Thymus (tissue), 11 donors: ENCODE measurements at regions not wholly inside any gene's neighbourhood (a gene's known extent, or its start where the extent isn't known, plus 50 kb on each side); places are given as distances from the start of the nearest gene placed in this dataset.

Experiments
- DNase-seq, 9 donors: peaks; one replicate each; pipeline ENCODE4 v3.0.0-alpha.2; 2013; ENCODE audit warnings: low spot score in 9 of 9, low read depth in 6 of 9, missing footprints in 1 of 9
- H3K27ac ChIP-seq, 2 donors: one replicate each; pipeline ENCODE4 v1.5.1; 2013; ENCODE audit warnings: control low read depth in 1 of 2, low read depth in 1 of 2, low read length in 1 of 2, mild to moderate bottlenecking in 1 of 2, moderate library complexity in 1 of 2
- H3K27me3 ChIP-seq, 2 donors: one replicate each; pipeline ENCODE4 v1.5.1; 2013; ENCODE audit warnings: low read length in 1 of 2; ENCODE audit not compliant: control insufficient read depth in 2 of 2, insufficient read depth in 1 of 2
- H3K36me3 ChIP-seq, 2 donors: one replicate each; pipeline ENCODE4 v1.5.1; 2013; ENCODE audit warnings: low read length in 1 of 2, mild to moderate bottlenecking in 1 of 2, moderate library complexity in 1 of 2; ENCODE audit not compliant: control insufficient read depth in 2 of 2, insufficient read depth in 2 of 2
- H3K4me1 ChIP-seq, 2 donors: one replicate each; pipeline ENCODE4 v1.5.1; 2013; ENCODE audit warnings: low read length in 2 of 2; ENCODE audit not compliant: control insufficient read depth in 2 of 2, insufficient read depth in 2 of 2
- H3K4me3 ChIP-seq, 2 donors: one replicate each; pipeline ENCODE4 v1.5.1; 2013; ENCODE audit warnings: low read length in 2 of 2, control low read depth in 1 of 2, mild to moderate bottlenecking in 1 of 2
- H3K9me3 ChIP-seq, 2 donors: one replicate each; pipeline ENCODE4 v1.5.1; 2013; ENCODE audit warnings: low read length in 1 of 2, mild to moderate bottlenecking in 1 of 2; ENCODE audit not compliant: control insufficient read depth in 2 of 2, insufficient read depth in 1 of 2
- WGBS: extraction: QIAGEN DNeasy Blood & Tissue Kit; methylation state at CpG from one replicate; pipeline ENCODE4 v1.1.7; 2013; 5-methylcytosine and 5-hydroxymethylcytosine counted together
- donor health status: healthy.

DNA sequence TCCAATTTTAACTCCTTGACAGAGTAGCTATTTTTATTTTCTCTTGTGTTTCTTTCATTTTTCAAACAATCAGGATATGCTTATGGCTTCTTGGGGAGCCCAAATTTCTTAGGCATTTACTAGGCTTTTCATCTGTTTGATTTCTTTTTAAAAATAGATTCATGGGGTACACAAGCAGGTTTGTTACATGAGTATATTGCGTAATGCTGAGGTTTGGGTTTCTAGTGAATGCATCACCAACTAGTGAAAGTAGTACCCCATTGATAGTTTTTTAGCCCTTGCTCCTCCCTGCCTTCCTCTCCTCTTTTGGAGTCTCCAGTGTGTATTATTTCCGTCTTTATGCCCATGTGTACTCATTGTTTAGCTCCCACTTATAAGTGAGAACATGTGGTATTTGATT lies 190.7 kb downstream of the CENPF start:
- 74% methylated on average over 2 of the region's 2 CpGs for WGBS
- H3K4me1 ChIP-seq: no peaks in the 10 kb centered on the region
- DNase-seq: no peak
- H3K27ac ChIP-seq: no peak overlapping the region
- no peak overlapping the region for H3K4me3 ChIP-seq
- no peaks in the 10 kb centered on the region for H3K36me3 ChIP-seq
- H3K27me3 ChIP-seq: no peaks in the 10 kb centered on the region
- H3K9me3 ChIP-seq: no peaks in the 10 kb centered on the region

DNA sequence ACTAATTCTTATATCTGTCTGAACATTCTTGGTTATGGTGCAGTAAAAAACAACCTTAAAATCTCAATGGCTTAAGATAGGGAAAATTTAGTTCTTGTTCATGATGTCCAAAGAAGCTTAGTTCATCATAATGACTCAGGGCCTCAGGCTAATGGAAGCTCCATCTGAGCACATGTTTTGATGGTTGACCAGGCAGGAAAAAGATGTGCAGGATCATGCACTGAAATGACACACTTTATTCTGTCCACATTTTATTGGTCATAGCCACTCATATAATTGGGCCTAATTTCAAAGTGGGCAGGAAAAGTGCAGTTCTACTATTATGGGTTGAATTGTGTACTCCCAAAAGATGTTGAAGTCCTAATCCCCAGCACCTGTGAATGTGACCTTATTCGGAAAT lies 198.2 kb downstream of the CENPF start:
- DNase-seq: no peak
- H3K27me3 ChIP-seq: no peaks in the 10 kb centered on the region
- no peak overlapping the region for H3K4me3 ChIP-seq
- no peaks in the 10 kb centered on the region for H3K9me3 ChIP-seq
- no peaks in the 10 kb centered on the region for H3K4me1 ChIP-seq
- WGBS: 96% methylated on average over 1 of the region's 1 CpG
- no peaks in the 10 kb centered on the region for H3K36me3 ChIP-seq
- H3K27ac ChIP-seq: no peak overlapping the region

GRCh38 chr1:214808845-214809460 lies 206.0 kb downstream of the CENPF start:
- H3K9me3 ChIP-seq: no peaks in the 10 kb centered on the region
- no peaks in the 10 kb centered on the region for H3K36me3 ChIP-seq
- no peak for DNase-seq
- WGBS: 59% methylated on average over 3 of the region's 3 CpGs
- H3K27ac ChIP-seq: no peak overlapping the region
- H3K27me3 ChIP-seq: no peaks in the 10 kb centered on the region
- H3K4me1 ChIP-seq: no peaks in the 10 kb centered on the region
- no peak overlapping the region for H3K4me3 ChIP-seq

GRCh38 chr1:214816603-214817002 lies 213.6 kb downstream of the CENPF start:
- H3K4me1 ChIP-seq: no peaks in the 10 kb centered on the region
- H3K27ac ChIP-seq: no peak overlapping the region
- 68% methylated on average over 2 of the region's 2 CpGs for WGBS
- H3K9me3 ChIP-seq: no peaks in the 10 kb centered on the region
- H3K4me3 ChIP-seq: no peak overlapping the region
- no peaks in the 10 kb centered on the region for H3K27me3 ChIP-seq
- no peaks in the 10 kb centered on the region for H3K36me3 ChIP-seq
- no peak for DNase-seq

DNA sequence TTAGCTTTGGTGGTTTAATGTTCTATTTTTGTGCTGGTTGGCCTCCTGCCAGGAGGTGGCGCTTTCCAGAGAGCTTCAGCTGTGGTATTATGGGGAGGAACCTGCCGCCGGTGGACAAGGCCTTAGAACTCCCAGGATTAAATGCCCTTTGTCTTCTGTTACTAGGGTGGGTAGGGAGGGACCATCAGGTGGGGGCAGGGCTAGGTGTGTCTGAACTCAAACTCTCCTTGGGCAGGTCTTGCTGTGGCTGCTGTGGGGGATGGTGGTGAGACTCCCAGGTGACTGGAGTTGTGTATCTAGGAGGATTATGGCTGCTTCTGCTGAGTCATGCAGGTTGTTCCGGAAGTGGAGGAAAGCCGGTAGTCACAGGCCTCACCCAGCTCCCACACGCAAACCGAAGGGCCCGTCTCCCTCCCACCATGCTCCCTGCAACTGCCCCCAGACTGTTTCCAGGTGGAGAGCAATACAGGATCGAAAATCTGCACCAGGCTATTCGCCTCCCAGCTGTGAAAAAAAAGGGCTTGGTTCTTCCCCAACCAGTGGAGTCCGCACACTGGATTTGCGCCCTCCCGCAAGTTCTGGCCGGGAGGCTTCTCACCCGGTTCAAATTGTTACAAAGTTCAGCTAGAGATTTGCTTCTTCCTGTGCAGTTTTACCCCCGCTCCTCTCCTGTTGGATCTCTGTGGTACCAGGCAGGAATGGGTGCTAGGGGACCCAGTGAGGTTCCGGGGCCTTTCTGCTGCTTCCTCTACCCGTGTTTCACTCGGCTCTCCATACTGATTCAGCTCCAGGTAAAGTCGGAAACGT lies 220.5 kb downstream of the CENPF start:
- Histone ChIP-seq H3K36me3 (no peaks in the 10 kb centered on the region), H3K27ac (no peak overlapping the region), H3K4me3 (no peak overlapping the region), H3K27me3 (no peaks in the 10 kb centered on the region), H3K4me1 (no peaks in the 10 kb centered on the region), H3K9me3 (no peaks in the 10 kb centered on the region)
- no peak for DNase-seq
- 90% methylated on average over 21 of the region's 21 CpGs for WGBS

DNA sequence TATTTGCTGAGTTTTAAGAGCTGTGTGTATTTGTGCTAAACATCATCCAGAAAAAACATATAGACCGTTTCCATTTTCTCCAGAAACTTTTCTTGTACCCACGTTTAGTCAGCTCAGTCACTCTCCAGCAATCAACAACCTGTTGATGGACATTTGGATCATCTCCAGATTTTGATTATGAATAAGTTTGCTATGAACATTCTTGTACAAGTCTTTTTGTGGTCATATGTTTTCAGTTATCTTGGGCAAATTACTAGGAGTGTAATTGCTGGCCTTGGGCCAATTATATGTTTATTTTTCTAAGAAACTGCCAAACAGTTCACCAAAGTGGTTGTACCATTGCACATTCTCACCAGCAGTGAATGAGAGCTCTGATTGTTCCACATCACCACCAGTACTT lies 221.8 kb downstream of the CENPF start:
- DNase-seq: no peak
- 79% methylated on average over 2 of the region's 2 CpGs for WGBS
- H3K27me3 ChIP-seq: no peaks in the 10 kb centered on the region
- no peaks in the 10 kb centered on the region for H3K4me1 ChIP-seq
- H3K4me3 ChIP-seq: no peak overlapping the region
- no peaks in the 10 kb centered on the region for H3K9me3 ChIP-seq
- no peak overlapping the region for H3K27ac ChIP-seq
- H3K36me3 ChIP-seq: no peaks in the 10 kb centered on the region

- WGBS: 91% methylated on average over 4 of the region's 4 CpGs
- Histone ChIP-seq H3K36me3 (no peaks in the 10 kb centered on the region), H3K27me3 (no peaks in the 10 kb centered on the region)
Observed at GRCh38 chr1:214826619-214827018, 223.6 kb downstream of the CENPF start.

DNA sequence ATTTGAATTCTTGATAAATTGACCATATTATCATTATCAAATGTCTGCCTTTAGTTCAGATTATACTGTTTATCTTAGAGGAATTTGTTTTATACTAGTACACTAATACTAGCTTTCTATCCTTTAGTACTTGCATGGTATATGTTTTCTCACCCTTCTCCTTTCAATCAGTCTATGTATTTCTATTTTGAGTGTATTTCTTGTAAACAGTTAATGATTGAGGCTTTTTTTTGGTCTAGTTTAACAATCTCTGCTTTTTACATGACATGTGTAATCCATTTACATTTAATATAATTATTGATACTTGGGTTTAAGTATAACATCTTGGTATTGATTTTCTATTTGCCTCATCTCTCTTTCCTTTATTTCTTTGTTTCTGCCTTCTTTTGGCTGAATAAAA lies 224.9 kb downstream of the CENPF start:
- H3K27ac ChIP-seq: no peak overlapping the region
- H3K9me3 ChIP-seq: no peaks in the 10 kb centered on the region
- no peaks in the 10 kb centered on the region for H3K27me3 ChIP-seq
- no peak overlapping the region for H3K4me3 ChIP-seq
- no peaks in the 10 kb centered on the region for H3K4me1 ChIP-seq
- H3K36me3 ChIP-seq: no peaks in the 10 kb centered on the region
- DNase-seq: no peak

More at GRCh38 chr1:214826619-214827018, 223.6 kb downstream of the CENPF start:
- no peaks in the 10 kb centered on the region for H3K4me1 ChIP-seq
- no peak overlapping the region for H3K27ac ChIP-seq
- H3K9me3 ChIP-seq: no peaks in the 10 kb centered on the region
- no peak overlapping the region for H3K4me3 ChIP-seq
- no peak for DNase-seq

DNA sequence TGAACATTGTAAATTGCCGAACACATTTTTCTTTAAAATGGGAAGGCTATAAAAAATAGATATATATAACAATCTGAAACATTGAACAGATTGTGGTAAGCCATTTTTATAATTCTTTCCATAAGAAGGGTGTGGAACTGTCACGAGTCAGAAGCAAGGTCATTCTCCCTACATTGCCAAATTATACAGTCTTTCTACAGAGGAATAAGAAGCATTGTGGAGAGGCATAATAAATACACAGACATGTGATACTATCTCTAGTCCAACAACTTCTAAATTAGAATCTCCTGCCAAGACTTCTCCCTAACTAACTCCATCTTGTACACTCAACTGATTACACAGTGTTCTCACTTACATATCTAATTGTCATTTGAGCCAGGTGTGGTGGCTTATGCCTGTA lies 227.9 kb downstream of the CENPF start:
- DNase-seq: no peak
- no peak overlapping the region for H3K4me3 ChIP-seq
- no peaks in the 10 kb centered on the region for H3K27me3 ChIP-seq
- no peaks in the 10 kb centered on the region for H3K9me3 ChIP-seq
- H3K27ac ChIP-seq: no peak overlapping the region
- no peaks in the 10 kb centered on the region for H3K36me3 ChIP-seq
- no peaks in the 10 kb centered on the region for H3K4me1 ChIP-seq
- WGBS: 89% methylated on average over 2 of the region's 2 CpGs
